SK-N-MC (cell line): ENCODE measurements at regions not wholly inside any gene's neighbourhood (a gene's known extent, or its start where the extent isn't known, plus 50 kb on each side); places are given as distances from the start of the nearest gene placed in this dataset.

Experiments
- EZH2 ChIP-seq: fragments of 200-600 bp; sonication (generic); IDR thresholded peaks from one replicate; pipeline ENCODE4 v1.6.1; 2017; ENCODE audit warnings: antibody characterized with exemption
- FOXP2 ChIP-seq: optimal IDR thresholded peaks from 2 replicates; pipeline ENCODE3; 2011; ENCODE audit warnings: mild to moderate bottlenecking, moderate library complexity; ENCODE audit not compliant: insufficient read depth; ENCODE audit errors: extremely low read length, control extremely low read depth
- POLR2AphosphoS5 ChIP-seq: IDR thresholded peaks from 2 replicates; pipeline ENCODE4 v1.6.1; 2012; ENCODE audit warnings: mild to moderate bottlenecking, low read depth, low read length, borderline replicate concordance

GRCh38 chr2:5766056-5766455 lies 73.9 kb downstream of the SOX11 start:
- TF ChIP-seq EZH2 (no peak), FOXP2 (no peak), POLR2AphosphoS5 (no peak)
